ENCODE measurements at regions not wholly inside any gene's neighbourhood (a gene's known extent, or its start where the extent isn't known, plus 50 kb on each side); places are given as distances from the start of the nearest gene placed in this dataset.
"Not testable (repeated sequence)": the region's sequence is repeated elsewhere in the genome, so short reads cannot be mapped to it uniquely, and the experiment has no call there.

GRCh38 chr12:104906695-104907094 lies 51.4 kb downstream of the SLC41A2 start:
- no peak for DNase-seq

GRCh38 chr12:104905446-104905845 lies 52.6 kb downstream of the SLC41A2 start:
- not testable (repeated sequence) for DNase-seq

- no peak for DNase-seq
Observed at GRCh38 chr12:104903648-104904423, 54.3 kb downstream of the SLC41A2 start.

- DNase-seq: no peak
Observed at GRCh38 chr12:104902125-104902524, 56.0 kb downstream of the SLC41A2 start.

- DNase-seq: no peak
Observed at GRCh38 chr12:104896710-104897109, 61.4 kb downstream of the SLC41A2 start.

- DNase-seq: no peak
Observed at GRCh38 chr12:104896146-104896545, 61.9 kb downstream of the SLC41A2 start.

- DNase-seq: no peak
Observed at GRCh38 chr12:104895415-104895814, 62.7 kb downstream of the SLC41A2 start.

- no peak for DNase-seq
Observed at GRCh38 chr12:104890476-104891096, 67.5 kb downstream of the SLC41A2 start.

GRCh38 chr12:104889735-104890134 lies 68.4 kb downstream of the SLC41A2 start:
- no peak for DNase-seq

- no peak for DNase-seq
Observed at GRCh38 chr12:104888892-104889291, 69.2 kb downstream of the SLC41A2 start.

- no peak for DNase-seq
Observed at GRCh38 chr12:104888481-104888880, 69.6 kb downstream of the SLC41A2 start.

- no peak for DNase-seq
Observed at GRCh38 chr12:104887452-104887851, 70.6 kb downstream of the SLC41A2 start.

- DNase-seq: no peak
Observed at GRCh38 chr12:104886418-104887401, 71.4 kb downstream of the SLC41A2 start.

GRCh38 chr12:104878858-104879257 lies 79.2 kb downstream of the SLC41A2 start:
- not testable (repeated sequence) for DNase-seq

- peak; percentile 51 to 60 for DNase-seq
Observed at GRCh38 chr12:104877103-104877705, 80.9 kb downstream of the SLC41A2 start.

GRCh38 chr12:104873374-104873773 lies 84.7 kb downstream of the SLC41A2 start:
- DNase-seq: no peak

GRCh38 chr12:104870797-104871196 lies 87.3 kb downstream of the SLC41A2 start:
- DNase-seq: no peak

- DNase-seq: no peak
Observed at GRCh38 chr12:104866291-104866690, 91.8 kb downstream of the SLC41A2 start.

- peak; percentile 46 to 64 for DNase-seq
Observed at GRCh38 chr12:104865080-104865479, 93.0 kb downstream of the SLC41A2 start.

- DNase-seq: no peak
Observed at GRCh38 chr12:104864668-104865067, 93.4 kb downstream of the SLC41A2 start.

GRCh38 chr12:104863296-104863948 lies 94.7 kb downstream of the SLC41A2 start:
- no peak for DNase-seq
